GM21717 (cell line): ENCODE measurements at regions not wholly inside any gene's neighbourhood (a gene's known extent, or its start where the extent isn't known, plus 50 kb on each side); places are given as distances from the start of the nearest gene placed in this dataset.
A peak's percentile ranks its signal among the peaks of the same experiment; 100 is the strongest.

Source experiments
- ATAC-seq: cut with Tn5 transposase; IDR thresholded peaks from one replicate; pipeline ENCODE4 v1.9.1; 2021; ENCODE audit warnings: mild to moderate bottlenecking, moderate library complexity; ENCODE audit not compliant: unreplicated experiment

GRCh38 chr3:177589911-177590381, 392.7 kb upstream of the TBL1XR1 start:
- ATAC-seq = peak; percentile 72

- ATAC-seq = no peak
These were observed 393.5 kb upstream of the TBL1XR1 start for GRCh38 chr3:177590826-177591225.

GRCh38 chr3:177591379-177591778, 394.1 kb upstream of the TBL1XR1 start:
- ATAC-seq = peak; percentile 81

DNA sequence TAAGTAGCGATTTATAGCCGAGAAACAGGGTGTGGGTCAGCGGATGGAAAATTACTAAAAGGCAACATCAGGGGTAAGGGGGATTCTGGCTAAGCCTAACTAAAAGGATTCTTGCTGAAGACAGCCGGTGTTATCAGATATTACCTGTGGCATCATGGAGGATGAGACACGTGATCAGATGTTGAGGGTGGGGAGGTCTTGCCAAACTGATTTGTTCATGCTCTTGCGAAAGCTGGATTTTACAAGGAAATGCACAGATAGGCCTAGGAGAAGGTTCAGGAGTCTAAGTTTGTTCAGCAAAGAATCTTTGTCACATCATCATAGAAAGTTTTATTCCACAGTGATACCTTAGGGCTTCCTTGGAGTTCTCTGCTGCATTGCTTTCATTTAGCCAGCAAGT, 396.8 kb upstream of the TBL1XR1 start:
- no peak for ATAC-seq

GRCh38 chr3:177595530-177596188, 398.4 kb upstream of the TBL1XR1 start:
- ATAC-seq = no peak

- no peak for ATAC-seq
These were observed 399.1 kb upstream of the TBL1XR1 start for GRCh38 chr3:177596248-177596815.

DNA sequence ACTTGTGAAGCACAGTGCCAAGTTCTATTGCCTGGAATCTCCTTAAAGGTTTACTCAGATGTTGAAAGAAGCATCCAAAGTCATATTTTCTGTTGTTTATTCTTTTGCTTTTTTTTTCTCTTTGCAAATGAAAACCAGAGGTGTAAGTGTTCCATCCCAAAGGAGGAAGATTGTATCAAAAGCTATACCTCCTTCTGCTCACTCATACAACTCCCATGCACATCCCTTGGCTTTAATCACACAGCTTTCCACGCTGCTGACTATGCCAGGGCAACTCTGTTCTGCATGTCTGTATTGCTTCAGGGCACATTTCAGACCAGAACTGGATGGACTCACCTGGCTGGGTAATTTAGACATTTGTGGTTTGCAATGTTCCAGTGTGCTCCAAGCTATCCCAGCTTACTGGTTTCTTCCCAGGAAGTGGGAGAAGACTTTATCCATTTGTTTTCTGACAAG, 399.6 kb upstream of the TBL1XR1 start:
- no peak for ATAC-seq

GRCh38 chr3:177597311-177598096, 400.2 kb upstream of the TBL1XR1 start:
- peak; percentile 67 for ATAC-seq

- ATAC-seq = no peak
These were observed 401.0 kb upstream of the TBL1XR1 start for GRCh38 chr3:177598097-177598833.

DNA sequence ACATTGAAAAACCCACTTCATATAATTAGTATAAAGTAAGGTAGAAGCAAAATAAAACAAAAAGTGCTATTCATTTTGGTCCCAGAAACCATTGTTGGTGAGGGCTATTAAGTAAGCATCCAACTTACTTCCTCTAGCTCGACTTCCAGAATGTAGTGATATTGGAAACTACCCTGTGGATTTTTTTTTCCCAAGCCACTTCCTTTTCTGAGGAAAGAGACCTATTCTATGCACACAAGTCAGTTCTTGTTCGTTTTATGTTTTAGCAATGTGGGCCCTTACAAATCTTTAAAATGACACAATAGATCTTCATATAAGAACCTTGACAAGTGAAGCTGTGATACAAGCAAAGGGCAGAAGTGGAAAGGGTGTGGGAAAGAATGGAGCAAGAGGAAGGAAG, 402.0 kb upstream of the TBL1XR1 start:
- ATAC-seq = no peak

DNA sequence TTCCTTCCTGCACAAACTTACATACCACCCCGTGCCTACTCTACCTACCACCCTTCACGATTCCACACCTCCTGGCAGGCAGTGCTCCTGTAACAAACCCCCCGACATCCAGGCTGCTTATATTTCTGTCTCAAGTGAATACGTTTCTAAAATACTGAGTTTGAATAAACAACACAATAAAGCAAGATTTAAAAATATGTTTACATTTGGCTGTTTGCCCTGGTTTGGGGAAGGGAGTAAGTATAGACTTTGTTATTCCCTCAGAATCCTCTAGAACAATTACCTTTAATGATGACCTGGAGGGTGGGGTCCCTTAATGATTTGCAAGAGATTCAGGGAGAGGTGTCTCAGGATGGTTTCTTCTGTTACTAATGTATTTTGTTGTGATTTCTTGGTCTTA, 402.6 kb upstream of the TBL1XR1 start:
- no peak for ATAC-seq

GRCh38 chr3:177600411-177600810, 403.1 kb upstream of the TBL1XR1 start:
- ATAC-seq = no peak

- ATAC-seq = no peak
These were observed 403.9 kb upstream of the TBL1XR1 start for GRCh38 chr3:177601152-177601551.

DNA sequence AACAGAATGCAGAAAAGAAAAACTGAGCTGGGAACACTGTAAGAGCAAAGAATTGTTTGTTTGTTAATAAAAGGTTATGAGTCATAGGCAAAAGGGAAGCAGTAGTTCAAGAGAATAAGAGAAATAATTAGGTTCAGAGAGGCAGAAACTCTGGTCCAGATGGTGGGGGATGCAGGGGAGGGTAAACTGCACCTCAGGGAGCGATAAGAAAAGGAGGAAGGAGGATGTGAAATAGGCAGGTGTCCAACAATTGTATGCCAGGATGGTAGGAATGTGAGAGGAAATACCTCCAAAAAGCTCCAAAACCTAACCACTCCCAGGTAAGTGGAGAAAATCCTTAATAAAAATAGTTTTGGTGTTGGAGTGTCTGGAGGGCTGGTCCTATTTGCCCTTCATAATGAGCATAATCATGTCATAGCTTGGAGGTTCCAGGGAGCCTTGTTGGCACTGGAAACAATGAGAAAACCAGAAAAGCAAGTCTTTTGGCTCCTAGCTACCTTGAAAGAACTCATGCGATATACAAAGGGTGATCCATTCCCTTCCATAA, 405.4 kb upstream of the TBL1XR1 start:
- ATAC-seq = no peak

GRCh38 chr3:177603148-177603603, 405.9 kb upstream of the TBL1XR1 start:
- ATAC-seq = no peak

DNA sequence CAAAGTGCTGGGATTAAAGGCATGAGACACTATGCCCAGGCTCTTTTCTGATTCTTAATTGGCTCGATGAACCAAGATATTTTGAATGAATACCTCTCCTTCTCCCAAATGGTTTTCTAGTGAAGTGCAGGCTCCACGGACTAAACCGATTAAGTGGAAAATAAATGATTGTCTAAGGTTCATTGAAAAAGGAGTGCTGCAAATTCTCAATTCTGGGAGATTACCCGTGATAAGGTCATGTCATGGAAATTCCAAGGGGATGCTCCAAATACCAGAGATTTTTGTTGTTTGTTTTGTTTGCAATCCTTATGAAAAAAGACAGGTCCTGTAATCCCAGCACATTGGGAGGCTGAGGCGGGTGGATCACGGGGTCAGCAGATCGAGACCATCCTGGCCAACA, 406.9 kb upstream of the TBL1XR1 start:
- no peak for ATAC-seq

GRCh38 chr3:177606891-177607290, 409.6 kb upstream of the TBL1XR1 start:
- no peak for ATAC-seq

- ATAC-seq = no peak
These were observed 410.3 kb upstream of the TBL1XR1 start for GRCh38 chr3:177607589-177607988.

- ATAC-seq = no peak
These were observed 411.2 kb upstream of the TBL1XR1 start for GRCh38 chr3:177608443-177608842.

- ATAC-seq = no peak
These were observed 412.3 kb upstream of the TBL1XR1 start for GRCh38 chr3:177609613-177610012.

GRCh38 chr3:177610262-177610661, 413.0 kb upstream of the TBL1XR1 start:
- ATAC-seq = no peak
